H9 (cell line): ENCODE measurements at regions not wholly inside any gene's neighbourhood (a gene's known extent, or its start where the extent isn't known, plus 50 kb on each side); places are given as distances from the start of the nearest gene placed in this dataset.

Experiments
- DNase-seq: peaks from one replicate; pipeline ENCODE4 v3.0.0-alpha.2; 2017
- H2AFZ ChIP-seq: one replicate; pipeline ENCODE4 v1.6.1; 2013; ENCODE audit warnings: mild to moderate bottlenecking, low read length, control low read depth, moderate library complexity
- H2AK5ac ChIP-seq: 2 replicates; pipeline ENCODE4 v1.6.1; 2013; ENCODE audit warnings: low read length, control low read depth, mixed read lengths; ENCODE audit not compliant: insufficient read length
- H2BK120ac ChIP-seq: one replicate; pipeline ENCODE4 v1.6.1; 2013; ENCODE audit warnings: low read depth, mild to moderate bottlenecking, low read length, control low read depth, inconsistent platforms; ENCODE audit not compliant: poor library complexity, severe bottlenecking
- H2BK12ac ChIP-seq: 2 replicates; pipeline ENCODE4 v1.6.1; 2013; ENCODE audit warnings: low read length, control low read depth, mixed read lengths, low read depth; ENCODE audit not compliant: insufficient read length
- H2BK15ac ChIP-seq: 2 replicates; pipeline ENCODE4 v1.6.1; 2013; ENCODE audit warnings: low read depth, low read length, control low read depth
- H2BK20ac ChIP-seq: one replicate; pipeline ENCODE4 v1.6.1; 2013; ENCODE audit warnings: low read depth, mild to moderate bottlenecking, low read length, control low read depth, inconsistent platforms; ENCODE audit not compliant: poor library complexity, severe bottlenecking
- H2BK5ac ChIP-seq: 2 replicates; pipeline ENCODE4 v1.6.1; 2013; ENCODE audit warnings: low read length, control low read depth, mixed read lengths; ENCODE audit not compliant: insufficient read length
- H3K14ac ChIP-seq: 2 replicates; pipeline ENCODE4 v1.6.1; 2013; ENCODE audit warnings: low read length, control low read depth; ENCODE audit not compliant: insufficient read depth
- H3K18ac ChIP-seq: 2 replicates; pipeline ENCODE4 v1.6.1; 2013; ENCODE audit warnings: low read depth, mild to moderate bottlenecking, mixed read lengths, low read length, control low read depth; ENCODE audit not compliant: insufficient read length
- H3K23ac ChIP-seq: 2 replicates; pipeline ENCODE4 v1.6.1; 2013; ENCODE audit warnings: low read length, control low read depth, mixed read lengths, low read depth; ENCODE audit not compliant: insufficient read length
- H3K23me2 ChIP-seq: 2 replicates; pipeline ENCODE4 v1.6.1; 2013; ENCODE audit warnings: low read depth, mild to moderate bottlenecking, mixed read lengths, low read length, control low read depth; ENCODE audit not compliant: insufficient read length, poor library complexity, severe bottlenecking
- H3K27ac ChIP-seq: 2 replicates; pipeline ENCODE4 v1.5.1; 2013; ENCODE audit warnings: low read length, control low read depth, mixed read lengths, low read depth; ENCODE audit not compliant: insufficient read length
- H3K27me3 ChIP-seq: 2 replicates; pipeline ENCODE4 v1.6.1; 2013; ENCODE audit warnings: low read length, control low read depth, inconsistent platforms; ENCODE audit not compliant: insufficient read depth
- H3K4ac ChIP-seq: 2 replicates; pipeline ENCODE4 v1.6.1; 2013; ENCODE audit warnings: low read depth, mild to moderate bottlenecking, control low read depth, inconsistent platforms, low read length, moderate library complexity
- H3K4me1 ChIP-seq: 2 replicates; pipeline ENCODE4 v1.6.1; 2013; ENCODE audit warnings: low read length, control low read depth, inconsistent platforms; ENCODE audit not compliant: insufficient read depth
- H3K4me2 ChIP-seq: 2 replicates; pipeline ENCODE4 v1.6.1; 2013; ENCODE audit warnings: low read length, control low read depth, mixed read lengths; ENCODE audit not compliant: insufficient read length, insufficient read depth
- H3K56ac ChIP-seq: 2 replicates; pipeline ENCODE4 v1.6.1; 2013; ENCODE audit warnings: low read depth, mild to moderate bottlenecking, mixed read lengths, low read length, control low read depth; ENCODE audit not compliant: insufficient read length
- H3K79me1 ChIP-seq: 2 replicates; pipeline ENCODE4 v1.6.1; 2013; ENCODE audit warnings: low read depth, mild to moderate bottlenecking, moderate library complexity, low read length, control low read depth, inconsistent platforms; ENCODE audit not compliant: insufficient read depth, poor library complexity, severe bottlenecking
- H3K79me2 ChIP-seq: 2 replicates; pipeline ENCODE4 v1.6.1; 2013; ENCODE audit warnings: low read length, control low read depth, inconsistent platforms; ENCODE audit not compliant: insufficient read depth
- H3K9ac ChIP-seq: 2 replicates; pipeline ENCODE4 v1.6.1; 2013; ENCODE audit warnings: low read length, control low read depth, mixed read lengths; ENCODE audit not compliant: insufficient read length; ENCODE audit errors: extremely low read depth
- H3K9me3 ChIP-seq: one replicate; pipeline ENCODE4 v1.6.1; 2013; ENCODE audit warnings: low read depth, low read length, inconsistent platforms; ENCODE audit not compliant: control insufficient read depth
- H3T11ph ChIP-seq: one replicate; pipeline ENCODE4 v1.6.1; 2013; ENCODE audit warnings: mild to moderate bottlenecking, low read length, control low read depth, inconsistent platforms
- H4K20me1 ChIP-seq: one replicate; pipeline ENCODE4 v1.6.1; 2013; ENCODE audit not compliant: control insufficient read depth, insufficient read length, insufficient read depth
- H4K5ac ChIP-seq: 2 replicates; pipeline ENCODE4 v1.6.1; 2013; ENCODE audit warnings: low read depth, mild to moderate bottlenecking, mixed read lengths, low read length, control low read depth; ENCODE audit not compliant: insufficient read length
- H4K8ac ChIP-seq: replicated peaks from 2 replicates; pipeline ENCODE4 v1.6.1; 2013; ENCODE audit warnings: low read length, control low read depth, mixed read lengths, low read depth; ENCODE audit not compliant: insufficient read length
- H4K91ac ChIP-seq: 2 replicates; pipeline ENCODE4 v1.6.1; 2013; ENCODE audit warnings: low read depth, mild to moderate bottlenecking, moderate library complexity, mixed read lengths, low read length, control low read depth; ENCODE audit not compliant: insufficient read length
- H3K27ac Mint-ChIP-seq, 3 experiments: 2 replicates in 2 of 3; 3 replicates in 1 of 3; pipeline ENCODE4 v1.8.0; 2020 to 2021; ENCODE audit warnings: mixed read lengths in 3 of 3, mild to moderate bottlenecking in 1 of 3, moderate library complexity in 1 of 3
- H3K27me3 Mint-ChIP-seq: 2 replicates; pipeline ENCODE4 v1.8.0; 2021; ENCODE audit warnings: low read depth, mild to moderate bottlenecking, moderate library complexity, mixed read lengths
- H3K36me3 Mint-ChIP-seq, 3 experiments: 2 replicates in 2 of 3; 3 replicates in 1 of 3; pipeline ENCODE4 v1.8.0; 2020 to 2021; ENCODE audit warnings: low read depth in 3 of 3, mixed read lengths in 3 of 3; ENCODE audit not compliant: insufficient read depth in 1 of 3
- H3K4me1 Mint-ChIP-seq, 2 experiments: 2 replicates each; pipeline ENCODE4 v1.8.0; 2020; ENCODE audit warnings: mixed read lengths in 2 of 2
- H3K4me3 Mint-ChIP-seq, 2 experiments: 2 replicates in 1 of 2; 3 replicates in 1 of 2; pipeline ENCODE4 v1.8.0; 2020 to 2021; ENCODE audit warnings: mild to moderate bottlenecking in 2 of 2, mixed read lengths in 2 of 2, moderate library complexity in 1 of 2
- H3K9me3 Mint-ChIP-seq, 2 experiments: 2 replicates in 1 of 2; 3 replicates in 1 of 2; pipeline ENCODE4 v1.8.0; 2020; ENCODE audit warnings: mild to moderate bottlenecking in 2 of 2, mixed read lengths in 2 of 2, moderate library complexity in 1 of 2
- CTCF ChIP-seq: fragments of 200-600 bp; sonication (generic); conservative IDR thresholded peaks from 3 replicates; pipeline ENCODE4 v1.8.0; 2021; ENCODE audit warnings: antibody characterized with exemption, mild to moderate bottlenecking
- WGBS: extraction: QIAGEN DNeasy Blood & Tissue Kit; methylation state at CpG from one replicate; pipeline ENCODE4 v1.1.7; 2013; ENCODE audit warnings: missing lambda C conversion rate, low lambda C conversion rate, mixed read lengths; ENCODE audit not compliant: insufficient read length; ENCODE audit errors: extremely low coverage; 5-methylcytosine and 5-hydroxymethylcytosine counted together

- H3K4ac ChIP-seq: no peak overlapping the region
- no peak overlapping the region for H3K18ac ChIP-seq
- no peak overlapping the region for H2BK12ac ChIP-seq
- H2AK5ac ChIP-seq: no peak overlapping the region
- H3K9me3 ChIP-seq: no peaks in the 10 kb centered on the region
- H2AFZ ChIP-seq: no peak overlapping the region
- no peak overlapping the region for H2BK15ac ChIP-seq
- Mint-ChIP-seq H3K27me3 (no peaks in the 10 kb centered on the region), H3K4me3 (no peak overlapping the region), H3K27ac (no peak overlapping the region), H3K9me3 (peaks cover 0 to 3% of the 10 kb centered on the region in 2 experiments; a peak in 2 of 5 replicates), H3K36me3 (no peaks in the 10 kb centered on the region), H3K4me1 (peaks cover 0 to 2% of the 10 kb centered on the region in 2 experiments; a peak in 2 of 4 replicates)
- H4K91ac ChIP-seq: no peak overlapping the region
- H3K56ac ChIP-seq: no peak overlapping the region
- H3K27ac ChIP-seq: no peak overlapping the region
- TF ChIP-seq CTCF: no peak
- no peak overlapping the region for H4K8ac ChIP-seq
- H3K23ac ChIP-seq: no peak overlapping the region
- no peaks in the 10 kb centered on the region for H4K20me1 ChIP-seq
- no peaks in the 10 kb centered on the region for H3K23me2 ChIP-seq
- H3T11ph ChIP-seq: no peak overlapping the region
- H3K27me3 ChIP-seq: no peaks in the 10 kb centered on the region
- H3K4me2 ChIP-seq: no peak overlapping the region
- no peak overlapping the region for H3K9ac ChIP-seq
- H3K79me1 ChIP-seq: no peaks in the 10 kb centered on the region
- no peak overlapping the region for H2BK120ac ChIP-seq
- no peak for DNase-seq
- no peaks in the 10 kb centered on the region for H3K79me2 ChIP-seq
- H3K14ac ChIP-seq: no peak overlapping the region
- no peak overlapping the region for H2BK5ac ChIP-seq
- no peak overlapping the region for H4K5ac ChIP-seq
- WGBS: no CpG with 5 or more reads among the region's 1 CpG
- H3K4me1 ChIP-seq: no peaks in the 10 kb centered on the region
- H2BK20ac ChIP-seq: no peak overlapping the region
Measured at GRCh38 chr4:170423137-170423536, 333.4 kb upstream of the AADAT start.
